Activated CD4-positive, alpha-beta T cell treated with anti-CD3 and anti-CD28 coated beads, Interleukin-2, amount 50 U/mL, for 4 hours (primary cell): ENCODE measurements at regions not wholly inside any gene's neighbourhood (a gene's known extent, or its start where the extent isn't known, plus 50 kb on each side); places are given as distances from the start of the nearest gene placed in this dataset.

Experiments used
- DNase-seq, 2 experiments: peaks; one replicate each; pipeline ENCODE4 v3.0.0-alpha.2; 2020

DNA sequence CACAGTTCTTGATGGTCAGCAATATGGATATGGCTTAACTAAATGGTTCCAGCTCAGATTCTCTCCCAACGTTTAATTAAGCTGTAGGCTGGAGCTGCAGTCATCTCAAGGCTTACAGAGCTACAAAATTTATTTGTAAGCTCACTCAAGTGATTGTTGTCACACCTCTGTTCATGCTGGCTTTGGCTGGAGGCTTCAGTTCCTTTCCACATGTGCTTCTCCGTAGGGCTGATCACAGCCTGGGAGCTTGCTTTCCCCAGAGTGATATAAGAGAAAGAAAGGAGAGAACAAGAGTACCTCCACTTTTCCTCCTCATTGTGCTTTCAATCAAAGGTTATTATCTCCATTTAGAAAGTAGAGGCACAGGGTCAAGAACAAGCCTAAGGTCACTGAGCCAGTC is 182.7 kb upstream of the KCNN2 start:
- no peak for DNase-seq

DNA sequence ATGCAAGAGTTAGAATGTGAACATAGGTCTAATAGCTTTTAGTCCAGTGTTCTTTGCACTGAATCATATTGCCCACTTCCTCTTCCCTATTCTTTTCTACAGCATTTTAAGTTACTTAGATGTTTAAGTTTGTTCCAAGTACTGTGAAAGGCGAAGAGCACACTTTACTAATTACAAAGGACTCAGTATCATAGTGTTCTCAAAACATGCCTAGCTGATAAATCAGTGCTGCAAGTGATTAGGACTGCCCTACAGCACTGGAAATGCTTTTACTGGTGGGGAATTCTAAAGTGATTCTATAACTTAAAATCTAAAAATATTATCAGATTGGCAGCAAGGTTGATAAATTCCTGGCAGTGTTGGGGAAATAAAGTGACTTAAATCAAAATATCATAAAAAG is 177.9 kb upstream of the KCNN2 start:
- no peak for DNase-seq

DNA sequence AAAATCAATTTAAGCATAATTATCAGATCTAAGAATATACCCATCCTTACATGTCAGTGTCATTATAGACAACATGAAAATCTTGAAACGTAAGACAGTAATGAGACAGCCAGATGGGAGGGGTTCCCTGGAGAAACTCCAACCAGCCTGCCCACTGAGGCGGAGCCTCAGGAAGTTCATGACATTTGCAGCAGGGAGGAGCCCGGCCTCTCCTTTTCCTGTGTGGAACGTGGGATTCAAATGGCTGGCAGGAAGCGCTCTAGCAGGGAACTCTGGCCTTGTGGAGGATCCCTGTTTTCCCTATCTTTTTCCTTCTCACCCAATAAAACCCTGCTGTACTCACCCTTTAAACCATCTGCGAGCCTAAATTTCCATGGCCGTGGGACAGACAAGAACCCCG is 176.6 kb upstream of the KCNN2 start:
- no peak for DNase-seq

DNA sequence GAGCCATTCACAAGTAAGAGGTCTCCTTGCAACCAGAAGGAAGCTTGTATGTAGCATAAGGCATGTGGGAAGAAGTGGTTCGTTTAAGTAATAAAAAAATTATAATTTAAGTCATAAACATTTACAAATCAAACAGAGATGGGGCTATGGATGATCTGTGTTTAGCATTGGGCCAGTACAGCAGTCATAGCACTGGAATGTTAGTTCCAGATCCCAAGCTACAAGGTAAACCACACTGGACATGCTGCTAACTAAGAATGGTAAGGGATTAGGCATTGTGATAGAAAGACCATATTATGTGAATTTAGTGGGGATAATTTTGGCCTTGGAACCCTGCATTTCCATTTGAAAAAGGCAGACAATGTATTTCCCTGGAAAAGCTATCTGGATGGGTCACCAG is 170.4 kb upstream of the KCNN2 start:
- DNase-seq, result no peak

DNA sequence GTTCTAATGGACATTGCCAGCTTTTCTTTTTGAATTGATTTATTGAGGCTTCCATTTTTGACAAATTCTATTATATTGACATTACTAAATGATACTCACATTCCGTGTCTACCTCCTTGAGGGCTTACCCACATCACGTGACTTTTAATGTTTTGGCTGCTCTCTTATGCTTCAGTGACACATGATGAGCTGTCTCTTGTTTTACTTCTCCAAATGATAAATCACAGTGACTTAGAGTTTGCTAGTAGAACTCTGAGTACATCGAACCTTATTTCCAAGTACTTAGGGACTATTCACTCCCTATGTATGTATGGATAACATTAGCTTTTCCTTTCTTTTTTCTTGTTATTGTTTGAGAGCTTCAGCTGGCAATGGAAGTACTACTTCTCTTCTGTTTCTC is 169.8 kb upstream of the KCNN2 start:
- DNase-seq, result no peak

DNA sequence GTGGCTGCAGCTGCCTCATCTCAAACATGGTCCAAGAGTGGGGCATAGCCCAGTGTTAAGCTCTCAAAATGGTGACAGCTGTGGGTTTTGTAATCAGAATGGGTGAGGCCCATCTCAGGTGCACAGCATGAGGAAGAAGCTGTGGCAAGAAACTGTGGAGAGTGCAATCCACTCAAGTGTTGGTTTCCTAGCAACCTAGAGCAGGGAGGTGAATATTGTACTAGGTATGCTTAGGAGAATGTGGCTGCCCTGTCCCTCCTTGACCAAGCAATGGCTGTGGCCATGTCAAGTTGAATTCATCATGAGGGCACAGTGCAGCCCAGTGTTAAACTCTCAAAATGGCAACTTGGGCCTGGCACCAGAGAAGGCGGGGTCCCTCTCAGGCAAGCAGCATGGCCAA is 160.5 kb upstream of the KCNN2 start:
- no peak for DNase-seq

DNA sequence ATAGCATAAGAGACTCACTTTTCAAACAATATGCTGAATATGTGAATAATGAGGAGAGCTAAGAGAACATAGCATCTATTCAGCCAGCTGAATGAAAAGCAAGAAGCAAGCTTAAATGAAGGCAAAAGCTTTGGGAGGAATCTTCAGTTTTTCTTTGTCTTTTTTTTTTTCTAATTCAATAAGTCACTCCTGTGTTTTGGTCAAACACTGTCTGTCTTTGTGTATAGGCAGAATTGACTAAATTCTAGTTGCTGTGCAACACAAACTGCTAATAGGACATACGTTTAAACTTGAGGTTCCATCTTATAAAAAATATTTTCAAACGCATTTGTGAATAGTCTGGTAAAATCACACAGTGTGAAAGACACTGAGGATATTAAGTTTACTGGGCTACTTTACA is 156.9 kb upstream of the KCNN2 start:
- DNase-seq, result no peak

DNA sequence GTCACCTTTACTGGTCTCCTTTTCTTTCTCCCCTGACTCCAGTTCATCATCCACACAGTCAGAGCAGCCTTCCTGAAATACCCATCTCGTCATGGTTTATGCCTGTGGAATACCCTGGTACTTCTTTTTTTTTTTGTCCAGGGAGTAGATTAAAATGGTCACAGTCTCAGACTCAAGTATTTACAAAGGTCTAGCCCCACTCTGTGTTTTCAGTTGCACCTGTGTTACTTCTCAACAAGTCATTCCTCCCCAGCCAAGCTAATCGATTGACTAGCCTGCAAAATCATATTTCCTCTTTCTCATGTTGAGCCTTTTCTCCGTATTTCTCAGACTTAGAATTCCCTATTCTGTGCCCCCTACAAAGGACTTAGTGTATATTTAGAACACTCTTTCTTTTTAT is 155.2 kb upstream of the KCNN2 start:
- DNase-seq, result no peak

DNA sequence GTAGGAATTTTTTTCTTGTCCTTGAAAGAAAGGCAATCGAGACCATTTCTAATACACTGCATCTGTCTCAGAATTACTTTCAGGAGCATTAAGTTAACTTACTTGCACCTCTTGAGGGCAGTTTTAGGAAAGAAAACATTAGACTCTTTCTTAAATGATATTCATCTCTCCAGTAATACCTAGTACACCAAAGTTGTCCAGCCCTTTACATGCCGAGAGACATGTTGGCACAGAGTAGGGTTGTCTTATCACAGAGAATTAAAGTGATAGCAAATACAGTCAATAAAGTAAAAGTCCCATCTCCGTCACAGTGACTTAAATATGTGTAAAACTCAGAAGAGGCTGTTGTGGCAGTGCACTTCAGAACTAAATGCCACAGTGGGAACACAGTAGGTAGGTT is 154.3 kb upstream of the KCNN2 start:
- no peak for DNase-seq

DNA sequence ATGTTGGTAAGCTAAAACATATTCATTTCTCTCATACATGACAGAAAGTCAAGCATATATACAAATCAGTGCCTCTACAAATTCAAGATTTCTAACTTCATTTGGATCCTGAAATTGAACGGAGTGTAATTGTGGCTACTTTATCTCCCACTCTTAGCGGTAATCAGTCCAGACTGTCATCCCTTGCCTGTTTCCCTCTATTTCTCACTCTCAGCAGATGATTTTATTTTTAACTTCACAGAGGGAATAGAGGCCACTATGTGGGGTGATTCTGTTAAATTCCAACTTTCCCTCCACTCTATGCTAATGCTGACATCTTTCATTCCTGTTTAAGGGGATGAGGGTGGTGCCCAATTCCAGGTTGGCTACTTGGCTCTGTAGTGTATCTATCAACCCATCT is 153.8 kb upstream of the KCNN2 start:
- no peak for DNase-seq

DNA sequence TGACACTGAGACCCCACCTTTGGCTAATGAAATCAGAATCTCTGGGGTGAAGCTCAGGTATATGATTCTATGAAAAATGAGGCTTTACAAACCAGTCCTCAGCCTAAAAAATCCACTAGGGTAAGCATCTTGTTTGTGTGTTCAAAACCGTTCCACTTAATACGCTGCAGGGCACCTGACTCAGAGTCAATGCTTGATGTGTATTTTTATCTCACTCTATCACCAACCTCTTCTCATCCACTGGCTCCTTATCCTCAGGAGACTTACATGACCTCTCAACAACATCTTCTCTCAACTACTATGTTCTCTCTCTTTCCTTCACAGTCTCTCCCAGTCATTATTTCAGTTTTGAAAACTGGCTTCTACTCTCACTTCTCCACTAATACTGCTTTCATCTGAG is 153.3 kb upstream of the KCNN2 start:
- DNase-seq, result no peak

DNA sequence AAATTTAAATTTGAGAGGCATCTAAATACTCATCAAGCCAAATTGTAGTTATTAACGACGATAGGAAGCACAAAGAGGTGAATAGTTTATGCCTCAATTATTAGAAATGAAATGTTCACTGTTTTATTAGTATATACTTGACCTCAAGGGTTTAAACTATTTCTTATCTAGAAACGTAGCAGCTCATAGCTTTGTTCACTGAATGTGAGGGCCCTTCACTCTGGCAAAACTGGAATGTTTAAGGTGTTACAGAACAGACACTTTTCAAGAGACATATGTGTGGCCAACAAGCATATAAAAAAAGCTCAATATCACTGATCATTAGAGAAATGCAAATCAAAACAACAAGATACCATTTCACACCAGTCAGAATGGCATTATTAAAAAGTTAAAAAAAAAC is 151.2 kb upstream of the KCNN2 start:
- no peak for DNase-seq

DNA sequence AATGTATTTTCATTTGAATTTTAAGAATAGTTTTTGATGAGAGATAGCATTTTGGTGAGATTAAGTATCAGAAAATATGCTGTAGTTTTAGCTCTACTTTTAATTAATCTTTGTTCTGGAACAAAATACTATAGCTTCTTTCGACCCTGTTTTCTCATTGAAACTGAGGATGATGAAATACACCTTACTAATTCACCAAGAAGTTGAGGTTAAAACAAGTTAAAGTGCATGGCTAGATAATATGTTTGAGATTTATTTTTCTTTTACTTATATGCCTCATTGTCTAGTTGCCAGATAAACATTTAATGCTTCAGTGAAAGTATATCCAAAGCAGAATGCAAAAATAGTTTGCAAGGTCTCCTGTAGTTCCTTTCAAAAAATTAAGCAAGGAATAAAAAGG is 140.1 kb upstream of the KCNN2 start:
- DNase-seq, result no peak

DNA sequence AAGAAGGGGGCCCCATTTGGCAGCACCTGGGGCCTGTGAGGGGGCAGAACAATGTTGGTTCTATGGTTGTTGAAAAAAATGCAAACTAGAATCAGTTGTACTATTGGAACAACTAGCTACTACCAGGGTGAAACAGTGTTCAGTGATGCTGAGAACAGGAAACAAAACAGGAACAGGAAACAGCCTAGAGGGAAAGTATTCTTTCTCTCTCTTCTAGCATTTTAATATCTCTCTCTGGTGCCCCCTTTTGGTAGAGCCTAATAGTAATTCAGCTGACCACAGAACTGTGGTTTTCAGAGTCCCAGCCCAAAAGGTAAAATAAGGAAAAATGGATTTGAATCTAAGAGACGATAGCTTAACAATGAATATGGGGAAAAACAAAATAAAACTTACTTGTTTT is 138.0 kb upstream of the KCNN2 start:
- no peak for DNase-seq

DNA sequence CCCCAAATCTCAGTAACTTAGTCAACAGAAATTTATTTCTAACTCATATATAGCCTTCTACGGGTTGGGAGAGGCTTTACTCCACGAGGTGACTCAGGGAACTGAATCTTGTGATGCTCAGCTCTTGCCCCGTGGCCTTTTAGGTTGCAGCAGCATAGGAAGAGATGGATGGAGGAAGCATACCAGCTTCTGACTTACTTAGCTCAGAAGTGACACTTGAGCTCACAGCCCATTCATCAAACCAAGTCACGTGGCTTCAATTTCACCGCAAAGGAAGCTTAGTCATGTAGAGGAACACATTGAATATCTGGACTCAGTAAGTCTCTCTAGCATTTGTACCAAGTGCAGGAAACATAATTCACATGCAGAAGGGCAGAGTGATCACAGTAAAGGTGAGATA is 124.1 kb upstream of the KCNN2 start:
- no peak for DNase-seq

DNA sequence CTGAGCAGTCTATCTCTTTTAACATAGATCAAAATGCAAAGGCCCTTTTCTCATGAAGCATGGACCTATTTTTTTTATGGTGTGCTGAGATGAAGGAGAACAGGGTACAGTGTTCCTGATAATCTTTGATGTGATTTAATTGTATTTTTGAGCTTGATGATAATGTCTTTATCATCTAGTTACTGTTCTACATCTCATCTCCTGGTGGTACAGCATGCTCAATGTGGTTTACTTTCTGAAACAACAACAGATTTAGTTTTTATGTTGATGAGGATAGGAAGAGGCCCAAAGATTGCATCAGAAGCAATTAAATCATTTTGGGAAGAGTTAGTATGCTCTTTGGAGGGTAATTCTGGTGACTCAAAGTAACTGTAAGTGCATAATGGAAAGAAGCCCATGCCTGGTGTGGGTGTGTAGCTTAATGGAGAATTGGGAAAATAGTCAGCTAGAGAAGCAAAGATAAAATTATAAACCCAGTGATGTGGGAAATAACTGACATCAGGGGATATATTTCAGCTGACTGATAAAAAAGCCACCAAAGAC is 123.0 kb upstream of the KCNN2 start:
- DNase-seq, result no peak

DNA sequence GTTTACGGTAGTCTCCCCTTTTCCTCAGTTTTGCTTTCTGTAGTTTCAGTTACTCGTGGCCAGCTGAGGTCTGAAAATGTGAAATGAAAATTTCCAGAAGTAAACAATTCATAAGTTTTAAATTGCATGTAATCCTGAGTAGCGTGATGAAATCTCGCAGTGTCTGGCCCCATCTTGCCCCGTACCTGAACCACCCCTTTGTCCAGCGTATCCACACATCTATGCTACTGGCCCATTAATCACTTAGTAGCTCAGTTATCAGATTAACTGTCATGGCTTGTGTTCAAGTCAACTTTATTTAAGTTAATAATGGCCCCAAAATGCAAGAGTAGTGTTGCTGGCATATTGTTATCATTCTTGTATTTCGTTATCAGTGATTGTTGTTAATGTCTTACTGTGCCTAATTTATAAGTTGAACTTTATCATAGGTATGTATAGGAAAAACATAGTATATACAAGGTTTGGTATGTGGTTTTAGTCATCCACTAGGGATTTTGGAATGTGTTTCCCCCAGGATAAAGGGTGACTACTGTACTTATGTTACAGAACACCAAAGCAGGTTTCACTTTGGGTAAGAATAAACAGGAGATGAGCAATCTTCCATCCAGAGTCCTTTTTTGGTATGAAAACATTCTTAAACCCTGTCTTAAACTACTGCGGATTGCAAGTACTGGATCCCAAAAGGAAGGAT is 118.4 kb upstream of the KCNN2 start:
- DNase-seq, result no peak

DNA sequence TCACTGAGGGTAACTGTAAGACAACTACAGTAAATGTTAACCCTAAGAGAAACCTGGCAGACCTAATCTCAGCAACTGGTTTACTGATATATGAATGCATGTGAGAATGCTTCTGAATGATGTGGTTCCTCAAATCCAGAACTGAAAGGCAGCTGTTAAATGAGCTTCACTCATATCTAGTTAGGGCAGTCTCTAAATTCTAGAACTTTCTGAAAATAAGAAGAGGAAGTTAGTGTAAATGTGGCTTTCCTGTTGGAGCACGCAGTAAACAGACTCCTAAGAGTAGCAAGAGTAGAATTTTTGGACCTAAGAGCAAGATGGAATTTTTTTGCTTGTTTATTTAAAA is 117.9 kb upstream of the KCNN2 start:
- no peak for DNase-seq

DNA sequence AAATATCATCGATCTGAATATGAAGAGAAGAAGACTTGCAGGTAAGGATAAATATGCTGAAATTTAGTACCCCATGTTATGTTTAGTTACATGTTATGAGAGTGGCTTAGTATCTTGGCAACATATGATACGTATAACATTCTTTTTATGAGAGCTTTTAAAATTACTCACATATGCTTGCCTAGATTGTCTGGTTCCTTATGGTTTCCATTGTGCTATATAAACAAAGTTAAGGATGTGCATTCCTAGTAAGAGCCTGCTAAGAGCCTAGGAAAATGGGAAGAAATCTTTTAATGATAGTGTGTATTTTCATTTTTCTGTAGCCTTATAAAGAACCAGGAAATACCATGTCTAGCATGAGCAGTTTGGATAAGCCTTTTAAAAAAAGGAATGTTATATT is 112.0 kb upstream of the KCNN2 start:
- DNase-seq, result no peak

DNA sequence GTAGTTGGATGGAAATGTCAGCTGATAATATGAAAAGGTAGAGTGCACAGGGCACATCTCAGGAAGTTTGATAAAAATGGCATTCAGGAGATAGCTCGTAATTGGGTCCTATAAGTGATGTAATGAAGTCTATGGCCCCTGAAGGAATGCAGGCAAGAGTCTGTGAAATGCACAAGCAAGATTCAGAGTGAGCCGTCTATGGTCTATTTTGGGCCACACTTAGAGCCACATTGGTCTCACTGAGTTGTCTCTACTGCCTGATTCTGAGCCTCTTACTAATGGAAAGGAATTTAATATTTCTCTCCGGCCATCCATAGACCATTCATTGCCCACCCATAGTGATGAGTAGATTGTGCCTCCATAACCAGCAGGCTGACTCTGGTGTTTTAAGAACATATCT is 111.3 kb upstream of the KCNN2 start:
- DNase-seq, result no peak

DNA sequence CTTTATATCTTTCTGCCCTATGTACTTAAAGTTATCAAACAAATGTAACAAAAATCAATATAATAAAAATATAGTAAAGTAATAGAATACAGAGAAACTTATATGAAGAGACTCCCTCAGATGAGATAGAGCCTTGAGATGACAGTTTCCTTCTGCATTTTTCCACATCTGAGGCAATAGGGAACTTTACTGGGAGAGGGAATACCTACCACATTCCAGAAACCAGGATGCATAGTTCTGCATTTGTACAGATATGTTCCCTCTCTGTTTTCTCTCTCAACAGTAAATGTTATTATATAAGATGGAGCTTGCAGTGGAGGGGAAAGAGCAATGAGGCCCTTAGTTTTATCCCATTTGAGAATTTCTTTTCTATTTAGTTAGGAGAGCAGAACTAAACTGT is 109.6 kb upstream of the KCNN2 start:
- no peak for DNase-seq

DNA sequence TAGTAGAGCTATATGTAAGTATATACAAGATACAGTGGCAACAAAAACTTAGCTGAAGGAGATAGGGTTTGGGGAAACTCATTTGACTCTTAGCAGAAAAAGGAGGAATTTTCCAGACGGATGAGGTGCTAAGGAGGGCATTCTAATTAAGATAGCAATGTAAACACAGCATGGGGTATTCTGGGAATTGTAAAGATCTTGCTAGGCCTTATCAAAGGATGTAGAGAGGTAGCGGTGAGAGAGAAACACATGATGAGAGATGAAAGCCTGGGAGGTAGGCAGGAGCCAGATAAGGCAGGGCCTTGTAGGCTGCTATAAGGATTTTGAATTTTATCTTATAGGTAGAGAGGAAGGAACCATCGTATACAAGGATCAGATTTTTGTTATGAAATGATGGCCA is 106.6 kb upstream of the KCNN2 start:
- DNase-seq, result no peak

DNA sequence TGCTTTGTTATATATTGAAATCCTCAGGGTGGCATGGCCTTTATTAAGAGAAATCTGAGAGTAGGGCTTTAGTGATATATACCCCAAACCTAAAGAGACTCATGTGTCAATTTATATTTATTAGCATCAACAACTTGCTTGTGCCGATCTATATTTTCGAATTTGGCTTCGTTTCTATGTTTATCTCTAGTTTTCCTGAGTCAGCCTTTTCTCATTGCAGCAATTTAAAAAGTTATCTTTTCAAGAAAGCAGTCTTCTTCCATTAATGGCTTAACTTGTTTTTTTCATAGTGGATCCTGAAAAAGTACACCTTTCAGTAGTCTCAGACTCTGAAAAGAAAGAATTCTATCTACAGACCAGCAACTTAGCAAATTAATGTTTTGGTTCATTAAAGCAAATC is 99.9 kb upstream of the KCNN2 start:
- no peak for DNase-seq

DNA sequence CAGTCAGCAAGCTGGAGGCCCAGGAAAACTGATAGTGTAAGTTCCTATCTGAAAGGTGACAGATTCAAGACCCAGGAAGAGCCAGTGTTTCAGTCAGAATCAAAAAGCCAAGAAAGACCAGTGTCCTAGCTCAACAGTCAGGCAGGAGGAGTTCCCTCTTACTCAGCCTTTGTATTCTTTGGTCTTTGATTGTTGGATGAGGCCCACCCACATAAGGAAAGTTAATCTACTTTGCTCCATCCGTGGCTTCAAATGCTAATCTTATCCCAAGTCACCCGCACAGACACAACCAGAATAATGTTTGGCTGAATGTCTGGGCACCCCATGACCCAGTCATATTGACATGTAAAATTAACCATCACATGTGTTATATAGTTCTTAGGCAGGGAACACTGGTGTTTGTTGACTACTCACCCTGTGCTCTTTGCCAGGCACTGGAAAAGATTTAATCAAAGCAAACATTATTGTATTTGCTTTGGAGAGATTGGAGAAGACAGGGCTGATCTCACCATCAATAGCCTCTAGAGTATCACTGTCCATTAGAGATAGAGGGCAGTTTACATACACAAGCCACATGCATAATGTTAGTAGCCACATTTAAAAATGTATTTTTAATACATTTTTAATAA is 96.3 kb upstream of the KCNN2 start:
- no peak for DNase-seq

DNA sequence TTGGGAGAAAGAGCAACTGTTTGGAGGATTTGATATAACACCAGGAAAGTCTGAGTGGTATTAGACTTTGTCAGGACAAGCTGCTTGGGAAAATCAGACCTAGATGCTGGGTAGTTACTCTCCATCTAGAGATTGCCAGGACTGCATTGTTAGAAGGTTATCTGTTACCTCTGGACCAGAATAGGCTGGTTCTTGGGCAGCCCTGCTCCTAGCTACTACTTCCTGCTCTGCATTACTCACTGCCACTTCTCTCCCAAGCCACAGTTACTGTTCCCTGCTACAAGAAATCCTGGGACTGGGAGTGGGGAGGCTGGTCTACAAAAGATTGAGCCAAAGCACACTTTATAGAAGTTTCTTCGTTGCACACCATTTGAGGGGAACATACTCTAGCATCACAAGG is 95.5 kb upstream of the KCNN2 start:
- no peak for DNase-seq
